NCI-H510A treated with DMSO at 0.1 percent for 48 hours (cell line): ENCODE measurements at regions not wholly inside any gene's neighbourhood (a gene's known extent, or its start where the extent isn't known, plus 50 kb on each side); places are given as distances from the start of the nearest gene placed in this dataset.

ENCODE experiments used
- DNase-seq: peaks from one replicate; lab custom pipeline; 2025; lab: John Stamatoyannopoulos, UW

DNA sequence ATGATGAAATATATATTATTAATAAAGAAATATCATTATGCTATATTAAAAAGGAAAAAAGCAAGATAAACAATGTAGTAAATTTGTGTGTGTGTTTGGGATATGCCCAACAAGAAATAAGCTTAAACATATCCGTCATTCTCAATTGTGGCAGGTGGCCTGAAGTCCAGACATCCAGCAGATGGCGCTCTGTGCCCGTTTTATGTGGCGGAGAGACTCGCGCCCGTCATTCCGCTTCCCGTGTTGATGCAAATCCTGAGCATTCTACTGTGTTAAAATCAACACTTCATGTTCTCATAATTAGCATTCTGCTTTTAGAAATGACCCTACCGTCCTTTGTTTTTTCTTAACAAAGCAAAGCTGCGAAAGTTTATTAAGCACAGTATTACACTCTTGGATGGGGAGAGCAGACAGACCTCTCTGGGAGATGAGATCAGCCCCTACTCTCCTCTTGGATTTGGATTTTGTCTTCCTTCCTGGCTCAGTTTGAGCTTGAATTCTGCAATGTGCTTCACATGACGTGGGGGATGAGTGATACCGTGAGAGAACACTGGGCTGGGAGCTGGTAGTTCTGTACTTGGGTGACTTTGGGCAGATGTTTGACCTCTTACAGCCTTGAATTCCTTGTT lies 125.8 kb downstream of the MCHR2 start:
- DNase-seq: peak; percentile 82
